Tibial nerve (tissue), 3 donors: ENCODE measurements at regions not wholly inside any gene's neighbourhood (a gene's known extent, or its start where the extent isn't known, plus 50 kb on each side); places are given as distances from the start of the nearest gene placed in this dataset.

Source experiments
- POLR2A ChIP-seq, 2 donors: fragments of 450-650 bp; IDR thresholded peaks; one replicate each; pipeline ENCODE4 v1.6.1; 2017; ENCODE audit warnings: antibody characterized with exemption in 2 of 2, mild to moderate bottlenecking in 2 of 2, moderate library complexity in 2 of 2
- TF ChIP-seq, protein P1 (sequence below), 5 experiments: fragments of 200-600 bp in 3 of 5; fragments of 450-650 bp in 2 of 5; sonication (generic) in 3 of 5; IDR thresholded peaks; one replicate each; pipeline ENCODE4 v1.5.1; 2016 to 2019; ENCODE audit warnings: antibody characterized with exemption in 5 of 5, mild to moderate bottlenecking in 3 of 5, moderate library complexity in 2 of 5

DNA sequence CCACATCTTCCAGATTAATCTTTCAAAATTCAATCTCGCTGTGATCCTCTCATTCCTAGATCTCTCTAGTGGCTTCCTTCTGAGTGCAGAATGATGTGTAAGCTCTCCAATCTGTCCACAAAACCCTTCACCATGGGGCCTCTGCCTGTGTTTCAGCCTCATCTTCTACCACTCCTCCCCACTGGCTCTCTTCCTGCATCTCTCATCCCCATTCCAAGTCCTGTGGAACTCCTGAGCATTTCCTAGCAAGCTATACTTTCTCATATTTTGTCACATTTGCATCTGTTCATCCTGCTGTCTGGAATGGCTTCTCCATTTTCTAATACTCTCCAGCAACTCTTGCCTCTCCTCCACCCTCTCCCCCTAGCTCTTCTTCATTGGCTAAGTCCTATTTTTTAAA lies 242.0 kb upstream of the DAAM1 start:
- TF ChIP-seq, protein P1, sequence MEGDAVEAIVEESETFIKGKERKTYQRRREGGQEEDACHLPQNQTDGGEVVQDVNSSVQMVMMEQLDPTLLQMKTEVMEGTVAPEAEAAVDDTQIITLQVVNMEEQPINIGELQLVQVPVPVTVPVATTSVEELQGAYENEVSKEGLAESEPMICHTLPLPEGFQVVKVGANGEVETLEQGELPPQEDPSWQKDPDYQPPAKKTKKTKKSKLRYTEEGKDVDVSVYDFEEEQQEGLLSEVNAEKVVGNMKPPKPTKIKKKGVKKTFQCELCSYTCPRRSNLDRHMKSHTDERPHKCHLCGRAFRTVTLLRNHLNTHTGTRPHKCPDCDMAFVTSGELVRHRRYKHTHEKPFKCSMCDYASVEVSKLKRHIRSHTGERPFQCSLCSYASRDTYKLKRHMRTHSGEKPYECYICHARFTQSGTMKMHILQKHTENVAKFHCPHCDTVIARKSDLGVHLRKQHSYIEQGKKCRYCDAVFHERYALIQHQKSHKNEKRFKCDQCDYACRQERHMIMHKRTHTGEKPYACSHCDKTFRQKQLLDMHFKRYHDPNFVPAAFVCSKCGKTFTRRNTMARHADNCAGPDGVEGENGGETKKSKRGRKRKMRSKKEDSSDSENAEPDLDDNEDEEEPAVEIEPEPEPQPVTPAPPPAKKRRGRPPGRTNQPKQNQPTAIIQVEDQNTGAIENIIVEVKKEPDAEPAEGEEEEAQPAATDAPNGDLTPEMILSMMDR (IDR thresholded peaks at IDR 0.05): no peak
- TF ChIP-seq POLR2A (IDR thresholded peaks at IDR 0.05): no peak
